NCI-H526 treated with DMSO at 0.1 percent for 48 hours (cell line): ENCODE measurements at regions not wholly inside any gene's neighbourhood (a gene's known extent, or its start where the extent isn't known, plus 50 kb on each side); places are given as distances from the start of the nearest gene placed in this dataset.
"Not testable (repeated sequence)": the region's sequence is repeated elsewhere in the genome, so short reads cannot be mapped to it uniquely, and the experiment has no call there.

Experiments
- DNase-seq: peaks from one replicate; lab custom pipeline; 2025; lab: John Stamatoyannopoulos, UW

- DNase-seq, result no peak
Observed at GRCh38 chr5:28678899-28679298, 1640.5 kb upstream of the CDH9 start.

- DNase-seq, result no peak
Observed at GRCh38 chr5:28666110-28666509, 1627.7 kb upstream of the CDH9 start.

GRCh38 chr5:28648108-28648507 lies 1609.7 kb upstream of the CDH9 start:
- no peak for DNase-seq

GRCh38 chr5:28632607-28633006 lies 1594.2 kb upstream of the CDH9 start:
- no peak for DNase-seq

- no peak for DNase-seq
Observed at GRCh38 chr5:28603869-28604268, 1565.5 kb upstream of the CDH9 start.

GRCh38 chr5:28602429-28602828 lies 1564.0 kb upstream of the CDH9 start:
- DNase-seq, result no peak

GRCh38 chr5:28596707-28597106 lies 1558.3 kb upstream of the CDH9 start:
- not testable (repeated sequence) for DNase-seq

GRCh38 chr5:28580616-28581015 lies 1542.2 kb upstream of the CDH9 start:
- peak; percentile 98 for DNase-seq

- no peak for DNase-seq
Observed at GRCh38 chr5:28576022-28576421, 1537.6 kb upstream of the CDH9 start.

- no peak for DNase-seq
Observed at GRCh38 chr5:28575368-28575767, 1537.0 kb upstream of the CDH9 start.

- no peak for DNase-seq
Observed at GRCh38 chr5:28574606-28575005, 1536.2 kb upstream of the CDH9 start.

GRCh38 chr5:28567048-28567447 lies 1528.7 kb upstream of the CDH9 start:
- no peak for DNase-seq

GRCh38 chr5:28561522-28561921 lies 1523.1 kb upstream of the CDH9 start:
- no peak for DNase-seq

GRCh38 chr5:28558196-28558595 lies 1519.8 kb upstream of the CDH9 start:
- DNase-seq, result no peak

GRCh38 chr5:28557114-28557513 lies 1518.7 kb upstream of the CDH9 start:
- no peak for DNase-seq

GRCh38 chr5:28549588-28549987 lies 1511.2 kb upstream of the CDH9 start:
- DNase-seq, result no peak

GRCh38 chr5:28548856-28549255 lies 1510.5 kb upstream of the CDH9 start:
- no peak for DNase-seq

- no peak for DNase-seq
Observed at GRCh38 chr5:28544501-28544900, 1506.1 kb upstream of the CDH9 start.

- no peak for DNase-seq
Observed at GRCh38 chr5:28543473-28544098, 1505.2 kb upstream of the CDH9 start.

- DNase-seq, result no peak
Observed at GRCh38 chr5:28542987-28543386, 1504.6 kb upstream of the CDH9 start.

GRCh38 chr5:28523888-28524635 lies 1485.7 kb upstream of the CDH9 start:
- DNase-seq, result no peak

- no peak for DNase-seq
Observed at GRCh38 chr5:28523416-28523815, 1485.0 kb upstream of the CDH9 start.

GRCh38 chr5:28517691-28518090 lies 1479.3 kb upstream of the CDH9 start:
- DNase-seq, result no peak

- DNase-seq, result no peak
Observed at GRCh38 chr5:28516722-28517121, 1478.3 kb upstream of the CDH9 start.
